NCI-H2081 (cell line): ENCODE measurements at regions not wholly inside any gene's neighbourhood (a gene's known extent, or its start where the extent isn't known, plus 50 kb on each side); places are given as distances from the start of the nearest gene placed in this dataset.
A peak's percentile ranks its signal among the peaks of the same experiment; 100 is the strongest.

Experiments
- DNase-seq, 2 experiments: peaks; one replicate each; lab custom pipeline; 2025; lab: John Stamatoyannopoulos, UW

- peak in 1 of 2 experiments; percentile 1 for DNase-seq
These were observed 1814.7 kb upstream of the CELF4 start for GRCh38 chr18:39380186-39380725.

- no peak for DNase-seq
These were observed 1809.5 kb upstream of the CELF4 start for GRCh38 chr18:39375066-39375465.

DNA sequence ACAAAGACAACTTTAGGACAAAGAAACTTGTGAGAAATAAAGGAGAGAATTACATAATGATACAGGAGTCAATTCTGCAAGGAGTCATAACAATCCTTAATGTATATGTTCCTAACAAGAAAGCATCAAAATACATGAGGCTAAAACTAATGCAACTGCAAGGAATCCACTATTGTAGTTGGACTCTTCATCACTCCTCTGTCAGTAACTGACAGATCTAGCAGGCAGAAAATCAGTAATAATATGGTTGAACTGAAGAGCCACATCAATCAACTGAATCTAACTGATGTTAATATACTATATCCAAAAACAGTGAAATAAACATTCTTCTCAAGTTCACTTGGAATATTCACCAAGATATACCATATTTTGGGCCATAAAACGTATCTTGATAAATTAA, 1806.4 kb upstream of the CELF4 start:
- DNase-seq, result no peak

GRCh38 chr18:39366656-39367055, 1801.1 kb upstream of the CELF4 start:
- DNase-seq, result no peak

DNA sequence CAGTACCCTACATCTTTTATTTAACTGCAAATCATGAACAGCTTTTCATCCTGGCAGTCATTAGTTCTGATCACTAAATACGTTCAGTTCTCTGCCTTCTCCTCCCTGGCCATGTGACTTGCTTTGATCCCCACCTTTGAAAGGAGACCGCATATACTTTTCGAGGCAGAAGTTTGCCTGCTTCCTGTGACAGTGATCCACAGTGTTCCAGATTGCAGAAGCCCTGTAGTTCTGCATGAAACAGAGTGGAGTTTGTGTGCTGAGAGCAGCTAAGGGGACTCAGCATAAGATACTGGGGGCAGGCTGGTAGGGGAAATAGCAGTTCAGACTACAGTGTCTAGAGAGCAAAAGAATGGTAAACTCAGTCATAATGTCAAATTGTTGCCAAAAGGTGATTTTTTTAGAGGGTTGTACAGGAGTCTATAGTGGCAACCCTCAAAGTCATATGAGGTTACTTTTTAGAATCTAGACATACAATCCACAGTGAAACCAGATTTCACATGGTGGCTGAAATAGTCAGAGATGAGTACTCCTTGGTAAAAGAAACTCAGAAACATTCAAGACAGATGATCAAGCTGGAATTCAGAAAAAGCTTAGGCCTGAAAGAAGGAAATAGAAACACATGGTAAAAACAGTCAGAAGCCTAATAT, 1800.4 kb upstream of the CELF4 start:
- DNase-seq, result no peak

DNA sequence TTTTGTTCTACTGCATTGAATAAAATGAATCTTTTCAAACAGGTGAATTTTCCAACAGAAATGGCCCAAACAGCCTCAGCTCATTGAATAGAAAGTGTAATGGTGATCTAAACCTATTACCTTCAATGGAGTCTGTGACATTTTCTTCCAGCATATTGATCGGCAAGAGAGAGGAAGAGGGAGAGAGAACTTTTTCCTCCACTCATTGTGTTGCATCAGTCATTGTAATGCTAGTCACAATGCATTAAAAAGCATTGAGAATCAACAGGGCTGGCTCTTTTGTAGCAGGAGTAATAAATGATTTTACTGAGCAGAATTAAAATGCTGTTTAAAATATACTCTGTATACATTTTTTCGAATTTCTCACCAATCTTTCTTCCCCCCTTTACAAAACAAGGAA, 1794.5 kb upstream of the CELF4 start:
- DNase-seq, result no peak

- no peak for DNase-seq
These were observed 1794.0 kb upstream of the CELF4 start for GRCh38 chr18:39359636-39360035.

DNA sequence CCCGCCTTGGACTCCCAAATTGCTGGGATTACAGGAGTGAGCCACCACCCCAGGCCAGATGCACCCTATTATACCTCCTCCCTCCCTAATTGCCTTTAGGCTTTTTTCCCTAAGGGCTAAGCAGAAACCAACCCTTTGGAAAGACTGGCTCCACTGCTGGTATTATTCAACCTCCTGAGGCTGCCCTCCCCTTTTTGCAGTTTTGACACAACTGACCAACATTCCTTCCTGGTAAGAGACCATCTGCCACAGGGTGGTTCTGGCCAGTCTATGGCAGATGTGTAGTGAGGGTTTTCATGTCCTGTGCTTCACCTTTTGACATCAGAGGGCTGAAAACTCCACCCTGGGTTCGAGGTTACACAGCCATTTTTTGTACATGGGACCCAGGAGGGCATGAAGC, 1785.3 kb upstream of the CELF4 start:
- DNase-seq, result no peak

GRCh38 chr18:39349801-39350200, 1784.2 kb upstream of the CELF4 start:
- DNase-seq, result no peak

DNA sequence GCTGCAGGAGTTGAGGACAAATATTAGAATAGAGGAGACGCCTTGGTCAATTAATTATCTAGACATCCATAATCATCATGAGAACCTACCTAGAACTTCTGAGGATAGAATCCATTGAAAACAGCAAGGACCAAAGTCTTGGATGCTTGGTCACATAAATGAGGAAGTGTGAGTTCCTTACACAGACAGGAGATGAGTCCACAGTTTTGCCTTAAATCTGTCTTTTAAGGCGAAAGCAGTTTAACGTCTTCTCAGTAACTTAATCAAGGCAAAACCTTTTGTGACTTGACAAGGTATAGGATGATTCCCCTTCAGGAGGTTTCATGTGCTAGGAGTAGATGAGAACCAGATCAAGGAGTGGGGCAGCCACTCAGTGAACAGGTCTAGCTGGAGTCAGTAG, 1783.2 kb upstream of the CELF4 start:
- DNase-seq, result no peak

GRCh38 chr18:39347701-39348100, 1782.1 kb upstream of the CELF4 start:
- DNase-seq, result no peak

DNA sequence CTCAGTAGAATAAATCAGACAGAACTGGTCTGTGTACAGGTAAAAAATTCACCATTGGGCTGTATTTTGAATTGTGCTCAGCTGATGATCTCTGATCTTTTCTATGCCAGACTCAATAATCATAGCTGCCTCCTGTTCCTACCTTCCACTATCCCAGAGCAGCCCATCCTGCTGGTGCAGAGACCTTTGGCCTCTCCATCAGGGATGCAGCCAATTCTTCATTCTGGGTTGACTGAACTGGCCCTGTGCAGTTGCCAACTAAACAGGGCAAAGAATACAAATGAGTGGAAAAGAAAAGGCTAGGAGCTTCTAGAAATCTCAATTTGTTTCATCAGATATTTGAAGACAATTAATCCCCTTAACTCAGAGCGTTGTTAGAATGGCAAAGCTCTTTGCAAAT, 1781.3 kb upstream of the CELF4 start:
- DNase-seq, result no peak

DNA sequence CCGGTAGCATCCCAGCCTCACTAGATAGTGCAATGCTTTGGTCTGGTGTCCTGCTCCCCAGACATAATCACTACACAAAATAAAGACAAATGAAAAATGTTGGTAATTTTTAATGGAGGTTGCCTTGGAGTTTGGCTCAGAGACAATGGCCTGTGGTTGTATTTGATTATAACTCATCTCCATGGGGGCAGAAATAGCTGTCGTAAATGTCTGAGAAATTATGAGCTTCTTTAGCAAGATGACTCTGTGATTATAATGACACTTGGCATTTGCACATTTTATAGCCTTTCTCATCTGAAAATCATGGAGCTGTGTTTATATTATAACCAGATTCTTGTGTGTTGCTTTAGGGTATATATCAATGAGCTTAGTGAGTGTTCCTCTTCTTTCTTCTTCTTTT, 1779.7 kb upstream of the CELF4 start:
- DNase-seq, result peak; percentile 17 to 57

- DNase-seq, result no peak
These were observed 1778.9 kb upstream of the CELF4 start for GRCh38 chr18:39344487-39344886.

DNA sequence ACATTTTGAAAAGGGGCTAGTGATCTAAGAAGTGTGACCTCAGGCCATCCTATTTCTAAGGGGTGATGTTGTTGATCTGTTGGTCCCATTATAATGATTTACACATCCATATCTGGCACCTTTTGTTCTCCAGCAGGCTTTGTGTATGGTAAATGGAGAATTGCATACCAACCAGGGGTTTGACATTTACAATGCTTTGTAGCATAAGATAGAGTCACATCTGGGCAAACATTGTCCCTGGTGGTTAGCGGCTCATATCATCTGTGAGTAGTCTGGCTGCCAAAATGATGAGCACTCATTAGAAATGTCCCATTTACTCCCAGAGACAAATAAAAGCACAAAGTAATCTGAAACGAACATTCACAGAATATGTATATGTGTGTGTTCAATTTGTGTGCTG, 1775.5 kb upstream of the CELF4 start:
- peak; percentile 50 to 85 for DNase-seq

DNA sequence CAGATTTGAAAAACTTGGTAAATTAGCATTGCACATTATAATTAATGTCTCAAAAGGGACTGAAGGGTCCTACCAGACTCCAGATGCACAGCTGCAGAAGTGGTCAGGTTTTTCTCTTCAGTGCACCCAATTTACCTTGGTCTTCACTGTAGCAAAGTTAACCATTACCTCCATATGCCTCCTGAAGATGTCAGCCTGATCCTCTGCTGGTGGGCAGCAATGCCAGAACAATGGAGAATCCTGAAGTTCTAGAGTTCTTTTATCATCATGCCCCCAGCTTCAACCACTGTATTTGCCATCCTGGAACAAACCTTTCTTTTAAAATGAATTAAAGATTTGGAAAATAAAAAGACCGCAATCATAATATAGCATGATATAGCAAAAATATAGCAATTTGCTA, 1774.8 kb upstream of the CELF4 start:
- DNase-seq, result no peak

- peak; percentile 14 to 63 for DNase-seq
These were observed 1764.1 kb upstream of the CELF4 start for GRCh38 chr18:39329496-39330275.

- DNase-seq, result no peak
These were observed 1761.2 kb upstream of the CELF4 start for GRCh38 chr18:39326772-39327171.

DNA sequence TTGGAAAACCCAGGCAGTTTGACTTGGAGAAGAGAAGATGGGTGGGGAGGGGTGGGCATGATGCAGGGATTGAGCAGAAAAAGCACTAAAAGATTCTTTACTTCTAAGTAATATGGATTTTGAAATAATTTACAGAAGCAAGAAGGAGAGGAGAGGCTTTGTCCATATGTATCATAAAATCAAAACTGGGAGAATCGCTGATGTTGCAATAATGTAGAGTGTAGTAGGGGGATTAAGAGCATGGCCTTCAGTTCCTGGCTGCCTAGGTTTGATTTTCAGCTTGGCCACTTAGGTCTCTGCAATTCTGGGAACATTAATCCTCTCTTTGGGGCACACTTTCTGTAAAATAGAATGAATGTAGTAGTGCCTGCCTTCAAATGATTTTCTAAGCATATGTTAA, 1760.4 kb upstream of the CELF4 start:
- no peak for DNase-seq

- no peak for DNase-seq
These were observed 1753.5 kb upstream of the CELF4 start for GRCh38 chr18:39319141-39319540.

DNA sequence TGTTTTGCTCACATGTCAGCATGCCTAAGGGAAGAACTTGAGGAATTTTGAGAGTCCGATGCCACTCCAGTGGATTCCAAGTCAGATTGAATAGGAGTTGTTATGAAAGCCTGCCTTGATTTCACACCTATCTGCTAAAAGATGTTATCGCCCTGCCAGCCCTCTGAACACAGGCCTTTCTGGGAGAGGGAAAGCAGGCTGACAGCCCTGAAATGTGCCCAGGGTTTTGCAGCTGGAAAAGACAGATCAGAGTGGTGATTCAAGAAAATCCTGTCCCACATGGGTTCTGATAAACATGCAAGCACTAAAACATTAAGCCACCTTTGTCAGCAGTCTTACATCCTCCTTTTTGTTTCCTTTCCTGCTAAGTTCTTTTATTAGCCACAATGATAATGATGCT, 1752.9 kb upstream of the CELF4 start:
- no peak for DNase-seq

DNA sequence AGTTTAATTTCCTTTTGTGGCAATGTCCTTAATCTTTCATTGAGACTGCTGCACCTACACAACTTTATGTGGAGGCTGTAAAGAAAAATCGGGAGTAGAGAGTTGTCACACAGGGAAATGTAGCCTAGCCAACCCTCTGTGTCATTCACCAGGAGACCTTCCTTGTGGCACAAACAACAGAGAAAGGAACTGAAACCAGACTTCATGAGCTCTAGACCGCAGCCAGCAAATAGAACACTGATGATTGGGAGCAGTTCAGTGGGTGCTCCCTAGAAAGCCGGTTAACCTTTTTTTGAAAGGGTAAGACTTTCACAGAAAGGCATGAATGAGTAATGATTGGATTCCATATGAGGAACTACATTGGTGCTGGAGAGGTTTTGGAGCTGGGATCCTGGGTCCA, 1752.4 kb upstream of the CELF4 start:
- no peak for DNase-seq

GRCh38 chr18:39314595-39314994, 1749.0 kb upstream of the CELF4 start:
- no peak for DNase-seq

DNA sequence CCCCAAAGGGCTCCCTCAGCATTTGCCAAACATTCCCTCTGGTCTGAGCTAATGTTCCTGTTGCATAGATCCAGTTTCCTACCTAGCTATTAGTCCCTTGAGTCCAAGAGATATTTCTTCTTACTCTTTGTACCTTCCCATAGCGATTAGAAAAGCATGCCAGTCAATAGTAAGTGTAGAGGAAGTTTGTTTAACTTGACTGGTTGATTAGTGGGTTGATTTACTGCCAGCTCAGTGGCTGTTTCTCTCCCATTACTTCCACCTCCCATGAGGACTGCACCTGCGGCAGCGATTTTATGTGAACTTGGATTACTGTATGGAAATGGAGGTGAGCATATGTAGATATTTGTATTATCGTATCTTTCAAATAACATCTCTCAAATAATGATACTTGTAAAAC, 1748.4 kb upstream of the CELF4 start:
- DNase-seq, result peak; percentile 67 to 91
